Left ventricle myocardium inferior (tissue), 1 donor: ENCODE measurements at regions not wholly inside any gene's neighbourhood (a gene's known extent, or its start where the extent isn't known, plus 50 kb on each side); places are given as distances from the start of the nearest gene placed in this dataset.

Experiments
- DNase-seq: peaks from one replicate; pipeline ENCODE4 v3.0.0-alpha.2; 2020
- H3K27ac ChIP-seq: fragments of 200-600 bp; replicated peaks from 2 replicates; pipeline ENCODE4 v1.8.0; 2021
- H3K27me3 ChIP-seq: fragments of 200-600 bp; 2 replicates; pipeline ENCODE4 v1.8.0; 2021; ENCODE audit warnings: low read depth
- H3K36me3 ChIP-seq: fragments of 200-600 bp; 2 replicates; pipeline ENCODE4 v1.8.0; 2021
- H3K4me1 ChIP-seq: fragments of 200-600 bp; 2 replicates; pipeline ENCODE4 v1.8.0; 2021
- H3K4me3 ChIP-seq: fragments of 200-600 bp; 2 replicates; pipeline ENCODE4 v1.8.0; 2021; ENCODE audit warnings: mild to moderate bottlenecking, moderate library complexity
- H3K9me3 ChIP-seq: fragments of 200-600 bp; replicated peaks from 2 replicates; pipeline ENCODE4 v1.8.0; 2021
- intact Hi-C: fragments of 100-400 bp; cut with micrococcal nuclease; formaldehyde crosslinking; loops from one replicate; pipeline ENCODE4 v1.11.0; 2022
- TF ChIP-seq, protein P1 (sequence below): fragments of 200-600 bp; IDR thresholded peaks from 2 replicates; pipeline ENCODE4 v1.8.0; 2021; ENCODE audit warnings: antibody characterized with exemption, mild to moderate bottlenecking, borderline replicate concordance
- donor health status: DM: no; HTN: yes; CAD: no; lungs with severe emphysema.

DNA sequence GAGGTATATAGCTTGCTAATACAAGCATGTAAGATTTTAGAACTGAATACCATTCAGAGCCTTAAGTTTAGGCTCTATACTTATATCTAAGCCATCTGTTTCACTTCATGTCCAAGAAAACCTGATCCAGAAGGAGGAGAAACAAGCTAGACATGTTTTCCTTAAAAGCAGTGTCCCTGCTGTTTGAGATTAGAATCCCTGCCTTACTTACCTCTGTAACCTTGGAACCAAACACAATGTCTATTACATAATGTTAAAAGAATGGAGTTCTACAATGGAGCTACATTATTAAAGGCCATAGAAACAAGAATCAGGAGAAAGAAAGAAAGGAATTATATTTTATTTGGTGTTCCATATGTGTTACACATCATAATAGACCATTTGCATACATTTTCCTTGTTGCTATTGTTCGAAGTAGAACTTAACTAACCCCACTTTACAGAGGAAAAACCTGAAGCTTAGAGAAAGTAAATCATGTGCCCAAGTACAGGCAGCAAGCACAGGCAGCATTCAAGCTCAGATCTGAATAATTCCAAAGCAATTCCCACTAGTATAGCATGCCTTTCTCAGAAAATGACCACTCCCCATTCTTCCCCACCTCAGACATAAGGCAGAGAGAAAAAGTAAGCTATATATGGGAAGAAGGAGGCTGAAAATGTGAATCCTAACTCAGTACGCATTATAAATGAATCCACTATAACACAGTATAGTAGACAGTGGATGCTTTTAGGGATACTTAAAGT, 380.1 kb upstream of the SPAG17 start:
- TF ChIP-seq, protein P1, sequence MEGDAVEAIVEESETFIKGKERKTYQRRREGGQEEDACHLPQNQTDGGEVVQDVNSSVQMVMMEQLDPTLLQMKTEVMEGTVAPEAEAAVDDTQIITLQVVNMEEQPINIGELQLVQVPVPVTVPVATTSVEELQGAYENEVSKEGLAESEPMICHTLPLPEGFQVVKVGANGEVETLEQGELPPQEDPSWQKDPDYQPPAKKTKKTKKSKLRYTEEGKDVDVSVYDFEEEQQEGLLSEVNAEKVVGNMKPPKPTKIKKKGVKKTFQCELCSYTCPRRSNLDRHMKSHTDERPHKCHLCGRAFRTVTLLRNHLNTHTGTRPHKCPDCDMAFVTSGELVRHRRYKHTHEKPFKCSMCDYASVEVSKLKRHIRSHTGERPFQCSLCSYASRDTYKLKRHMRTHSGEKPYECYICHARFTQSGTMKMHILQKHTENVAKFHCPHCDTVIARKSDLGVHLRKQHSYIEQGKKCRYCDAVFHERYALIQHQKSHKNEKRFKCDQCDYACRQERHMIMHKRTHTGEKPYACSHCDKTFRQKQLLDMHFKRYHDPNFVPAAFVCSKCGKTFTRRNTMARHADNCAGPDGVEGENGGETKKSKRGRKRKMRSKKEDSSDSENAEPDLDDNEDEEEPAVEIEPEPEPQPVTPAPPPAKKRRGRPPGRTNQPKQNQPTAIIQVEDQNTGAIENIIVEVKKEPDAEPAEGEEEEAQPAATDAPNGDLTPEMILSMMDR: no peak
- Histone ChIP-seq H3K27ac (no peak overlapping the region), H3K4me1 (no peaks in the 10 kb centered on the region), H3K9me3 (no peaks in the 10 kb centered on the region), H3K27me3 (no peaks in the 10 kb centered on the region), H3K4me3 (no peak overlapping the region), H3K36me3 (no peaks in the 10 kb centered on the region)
- intact Hi-C loops: no loop called here
- no peak for DNase-seq

DNA sequence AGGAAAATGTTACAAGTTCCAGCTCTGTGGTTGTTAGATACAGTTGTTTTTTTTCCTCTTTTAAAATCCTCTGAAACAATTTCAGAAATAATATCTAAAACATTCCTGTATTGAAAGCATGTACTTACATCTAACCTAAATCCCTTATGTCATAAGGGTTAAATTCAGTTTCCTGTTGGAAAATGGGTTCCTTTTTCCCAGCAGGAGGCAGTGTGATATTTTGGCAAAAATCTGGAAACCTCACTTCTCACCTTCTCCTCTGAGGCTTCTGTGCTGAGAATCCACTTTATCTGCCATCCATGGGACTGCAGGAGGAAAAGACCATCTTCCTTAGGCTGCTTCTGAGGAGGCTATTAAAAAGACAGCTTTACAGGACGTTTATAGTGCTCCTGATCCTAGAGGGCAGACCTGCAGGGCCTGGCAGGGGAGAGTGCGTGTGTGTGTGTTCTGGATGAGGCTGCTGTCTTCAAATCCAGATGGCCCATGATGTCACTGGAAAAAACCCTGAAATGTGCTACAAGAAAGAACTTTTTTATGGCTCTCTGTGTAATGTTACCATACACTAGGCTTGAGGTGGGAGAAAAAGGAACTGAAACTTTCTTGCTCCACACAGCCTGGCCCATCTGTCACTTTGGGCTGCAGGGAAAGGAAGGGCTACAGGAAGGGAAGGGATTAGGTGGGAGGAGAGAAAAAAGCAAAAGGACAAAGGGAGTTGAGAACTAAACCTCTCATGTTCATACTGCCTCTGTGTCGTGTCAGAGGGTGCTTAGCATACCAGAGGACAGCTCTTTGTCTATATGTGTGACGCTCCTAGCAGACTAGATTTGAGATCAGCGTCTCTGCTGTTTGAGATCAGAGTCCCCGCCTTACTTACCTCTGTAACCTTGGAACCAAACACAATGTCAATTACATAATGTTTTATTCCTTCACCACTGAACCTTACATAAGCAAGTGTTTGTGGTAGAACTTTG, 379.2 kb upstream of the SPAG17 start:
- no peak overlapping the region for H3K27ac ChIP-seq
- no peak overlapping the region for H3K4me3 ChIP-seq
- no peaks in the 10 kb centered on the region for H3K36me3 ChIP-seq
- no peak for DNase-seq
- intact Hi-C loops: no loop called here
- TF ChIP-seq, protein P1: no peak
- no peaks in the 10 kb centered on the region for H3K27me3 ChIP-seq
- no peaks in the 10 kb centered on the region for H3K4me1 ChIP-seq
- no peaks in the 10 kb centered on the region for H3K9me3 ChIP-seq

DNA sequence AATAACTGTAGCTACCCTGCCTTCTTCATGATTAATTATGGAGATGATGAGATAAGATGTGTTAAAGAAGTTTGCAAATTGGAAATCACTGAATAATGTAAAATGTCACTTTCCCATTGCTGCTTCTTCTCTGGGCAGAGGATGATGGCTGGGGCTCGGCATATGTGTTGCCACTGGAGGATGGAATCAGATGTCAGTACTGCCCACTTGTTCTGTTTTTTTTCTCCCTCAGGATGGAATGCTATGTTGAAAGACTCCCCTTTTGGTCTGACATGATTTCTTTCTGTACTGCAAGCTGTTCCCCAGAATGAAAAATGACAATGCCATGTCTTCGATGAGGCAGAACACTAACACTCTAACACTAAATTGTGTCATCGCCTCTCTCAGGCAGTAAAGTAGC, 373.9 kb upstream of the SPAG17 start:
- DNase-seq: no peak
- no peaks in the 10 kb centered on the region for H3K36me3 ChIP-seq
- TF ChIP-seq, protein P1: no peak

DNA sequence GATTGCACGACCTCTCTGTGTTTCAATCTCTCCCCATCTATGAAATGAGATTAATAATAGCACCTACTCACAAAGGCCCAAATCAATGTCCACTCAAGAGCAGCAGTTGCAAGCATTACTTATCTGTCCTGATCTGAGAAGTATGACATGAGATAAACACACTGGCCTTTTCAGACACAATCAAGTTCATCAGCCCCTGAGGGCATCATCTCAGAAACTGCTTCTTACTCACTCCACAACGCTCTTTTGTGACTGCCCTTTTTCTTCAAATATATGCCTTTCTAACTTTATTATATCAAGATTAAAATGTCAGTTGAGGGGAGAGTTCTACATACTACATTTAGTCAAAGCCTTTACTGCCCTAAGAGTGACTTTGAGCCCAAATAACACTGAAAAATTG, 371.9 kb upstream of the SPAG17 start:
- Histone ChIP-seq H3K36me3 (no peaks in the 10 kb centered on the region), H3K4me3 (no peak overlapping the region), H3K27ac (no peak overlapping the region), H3K9me3 (peaks cover 15% of the 10 kb centered on the region), H3K4me1 (no peaks in the 10 kb centered on the region), H3K27me3 (no peaks in the 10 kb centered on the region)
- intact Hi-C loops: no loop called here
- TF ChIP-seq, protein P1: no peak
- no peak for DNase-seq

More for the DNA sequence above, 373.9 kb upstream of the SPAG17 start:
- intact Hi-C loops: no loop called here
- Histone ChIP-seq H3K27ac (no peak overlapping the region), H3K4me1 (no peaks in the 10 kb centered on the region), H3K4me3 (no peak overlapping the region), H3K27me3 (no peaks in the 10 kb centered on the region), H3K9me3 (no peaks in the 10 kb centered on the region)

DNA sequence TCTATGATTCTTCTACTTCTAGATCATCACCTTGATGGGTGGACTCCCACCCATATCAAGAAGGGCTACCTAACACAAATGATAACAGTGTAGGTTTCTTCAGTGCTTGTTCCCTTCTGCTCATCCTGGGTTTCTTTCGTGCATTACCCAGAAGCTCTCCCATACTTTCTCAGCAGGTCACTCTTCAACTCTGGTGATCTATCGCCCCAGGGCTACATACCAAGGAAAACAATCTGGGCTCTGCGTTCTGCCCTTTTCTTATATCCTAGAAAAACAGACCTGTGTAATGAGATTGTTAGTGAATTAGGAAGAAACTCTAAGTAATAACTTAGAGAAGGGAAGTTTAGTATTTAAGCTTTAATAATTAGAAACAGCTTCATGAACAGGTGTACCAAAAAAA, 370.6 kb upstream of the SPAG17 start:
- Histone ChIP-seq H3K27me3 (no peaks in the 10 kb centered on the region), H3K36me3 (no peaks in the 10 kb centered on the region), H3K9me3 (peaks cover 19% of the 10 kb centered on the region), H3K4me3 (no peak overlapping the region), H3K27ac (no peak overlapping the region), H3K4me1 (no peaks in the 10 kb centered on the region)
- intact Hi-C loops: no loop called here
- TF ChIP-seq, protein P1: no peak
- DNase-seq: no peak
